Neural cell (in vitro differentiated cells): ENCODE measurements at regions not wholly inside any gene's neighbourhood (a gene's known extent, or its start where the extent isn't known, plus 50 kb on each side); places are given as distances from the start of the nearest gene placed in this dataset.

Experiments
- EP300 ChIP-seq: fragments of 450-650 bp; conservative IDR thresholded peaks from 2 replicates; pipeline ENCODE4 v1.6.1; 2014; ENCODE audit warnings: antibody characterized with exemption, mild to moderate bottlenecking, moderate library complexity; ENCODE audit not compliant: poor library complexity, severe bottlenecking
- EZH2 ChIP-seq: fragments of 200-600, 300-800 bp; shearing (Covaris generic), sonication (generic); IDR thresholded peaks from 2 replicates; pipeline ENCODE4 v1.6.1; 2014; ENCODE audit warnings: antibody characterized with exemption, low read length, borderline replicate concordance, mild to moderate bottlenecking; ENCODE audit not compliant: insufficient read depth, poor library complexity, severe bottlenecking
- MXI1 ChIP-seq: fragments of 450-650 bp; conservative IDR thresholded peaks from 2 replicates; pipeline ENCODE4 v1.6.1; 2014; ENCODE audit warnings: antibody characterized with exemption, mild to moderate bottlenecking; ENCODE audit not compliant: poor library complexity, severe bottlenecking
- POLR2AphosphoS5 ChIP-seq: IDR thresholded peaks from 2 replicates; pipeline ENCODE4 v1.6.1; 2012
- RAD21 ChIP-seq: fragments of 450-650 bp; conservative IDR thresholded peaks from 2 replicates; pipeline ENCODE4 v1.6.1; 2014; ENCODE audit warnings: antibody characterized with exemption, mild to moderate bottlenecking, moderate library complexity
- REST ChIP-seq: IDR thresholded peaks from 2 replicates; pipeline ENCODE4 v1.6.1; 2012; ENCODE audit warnings: borderline replicate concordance
- SMC3 ChIP-seq: fragments of 450-650 bp; conservative IDR thresholded peaks from 2 replicates; pipeline ENCODE4 v1.6.1; 2014; ENCODE audit warnings: antibody characterized with exemption, mild to moderate bottlenecking, moderate library complexity; ENCODE audit not compliant: poor library complexity
- TAF1 ChIP-seq: IDR thresholded peaks from 2 replicates; pipeline ENCODE4 v1.6.1; 2012; ENCODE audit warnings: low read depth
- TF ChIP-seq, protein P1 (sequence below): fragments of 450-650 bp; IDR thresholded peaks from 2 replicates; pipeline ENCODE4 v1.5.1; 2014; ENCODE audit warnings: antibody characterized with exemption, mild to moderate bottlenecking, moderate library complexity; ENCODE audit not compliant: poor library complexity, severe bottlenecking

- TF ChIP-seq, protein P1, sequence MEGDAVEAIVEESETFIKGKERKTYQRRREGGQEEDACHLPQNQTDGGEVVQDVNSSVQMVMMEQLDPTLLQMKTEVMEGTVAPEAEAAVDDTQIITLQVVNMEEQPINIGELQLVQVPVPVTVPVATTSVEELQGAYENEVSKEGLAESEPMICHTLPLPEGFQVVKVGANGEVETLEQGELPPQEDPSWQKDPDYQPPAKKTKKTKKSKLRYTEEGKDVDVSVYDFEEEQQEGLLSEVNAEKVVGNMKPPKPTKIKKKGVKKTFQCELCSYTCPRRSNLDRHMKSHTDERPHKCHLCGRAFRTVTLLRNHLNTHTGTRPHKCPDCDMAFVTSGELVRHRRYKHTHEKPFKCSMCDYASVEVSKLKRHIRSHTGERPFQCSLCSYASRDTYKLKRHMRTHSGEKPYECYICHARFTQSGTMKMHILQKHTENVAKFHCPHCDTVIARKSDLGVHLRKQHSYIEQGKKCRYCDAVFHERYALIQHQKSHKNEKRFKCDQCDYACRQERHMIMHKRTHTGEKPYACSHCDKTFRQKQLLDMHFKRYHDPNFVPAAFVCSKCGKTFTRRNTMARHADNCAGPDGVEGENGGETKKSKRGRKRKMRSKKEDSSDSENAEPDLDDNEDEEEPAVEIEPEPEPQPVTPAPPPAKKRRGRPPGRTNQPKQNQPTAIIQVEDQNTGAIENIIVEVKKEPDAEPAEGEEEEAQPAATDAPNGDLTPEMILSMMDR = no peak
- no peak for TF ChIP-seq RAD21
- no peak for TF ChIP-seq EZH2
- TF ChIP-seq MXI1 = no peak
- TF ChIP-seq POLR2AphosphoS5 = no peak
- TF ChIP-seq EP300 = no peak
- no peak for TF ChIP-seq REST
- TF ChIP-seq TAF1 = no peak
- TF ChIP-seq SMC3 = no peak
Measured at GRCh38 chr2:126200538-126200937, 455.4 kb upstream of the GYPC start.
